GM23338 (cell line): ENCODE measurements at regions not wholly inside any gene's neighbourhood (a gene's known extent, or its start where the extent isn't known, plus 50 kb on each side); places are given as distances from the start of the nearest gene placed in this dataset.

Source experiments
- ATAC-seq: fragments of 200-7000 bp; cut with Tn5 transposase; 3 replicates; pipeline ENCODE4 v1.9.1; 2020
- DNase-seq: peaks from one replicate; pipeline ENCODE4 v3.0.0-alpha.2; 2015; ENCODE audit warnings: low spot score
- H2AFZ ChIP-seq: fragments of 200-600 bp; sonication (generic); 2 replicates; pipeline ENCODE4 v1.8.0; 2016; ENCODE audit warnings: antibody characterized with exemption, mild to moderate bottlenecking, moderate library complexity
- H3F3A ChIP-seq: fragments of 200-600 bp; sonication (generic); replicated peaks from 2 replicates; pipeline ENCODE4 v1.8.0; 2017; ENCODE audit warnings: antibody characterized with exemption, mixed run types, low read depth
- H3K27ac ChIP-seq: fragments of 200-600 bp; sonication (generic); 2 replicates; pipeline ENCODE4 v1.6.1; 2016; ENCODE audit warnings: low read depth
- H3K27me3 ChIP-seq: fragments of 200-600 bp; sonication (generic); 2 replicates; pipeline ENCODE4 v1.8.0; 2016; ENCODE audit warnings: mild to moderate bottlenecking, mixed run types, moderate library complexity; ENCODE audit not compliant: insufficient read depth
- H3K36me3 ChIP-seq: fragments of 200-600 bp; sonication (generic); 2 replicates; pipeline ENCODE4 v1.8.0; 2016; ENCODE audit warnings: mild to moderate bottlenecking; ENCODE audit not compliant: insufficient read depth
- H3K4me1 ChIP-seq: fragments of 200-600 bp; sonication (generic); 2 replicates; pipeline ENCODE4 v1.8.0; 2016; ENCODE audit warnings: mild to moderate bottlenecking, moderate library complexity; ENCODE audit not compliant: insufficient read depth
- H3K4me2 ChIP-seq: fragments of 200-600 bp; sonication (generic); 2 replicates; pipeline ENCODE4 v1.7.1; 2017; ENCODE audit warnings: mixed run types
- H3K4me3 ChIP-seq: fragments of 200-600 bp; sonication (generic); 2 replicates; pipeline ENCODE4 v1.6.1; 2016; ENCODE audit warnings: mixed run types
- H3K79me2 ChIP-seq: fragments of 200-600 bp; sonication (generic); replicated peaks from 2 replicates; pipeline ENCODE4 v1.8.0; 2017; ENCODE audit warnings: mild to moderate bottlenecking; ENCODE audit not compliant: insufficient read depth
- H3K9me2 ChIP-seq: fragments of 200-600 bp; sonication (generic); 2 replicates; pipeline ENCODE4 v1.8.0; 2017; ENCODE audit not compliant: insufficient read depth
- H4K20me1 ChIP-seq: fragments of 200-600 bp; sonication (generic); replicated peaks from 2 replicates; pipeline ENCODE4 v1.8.0; 2017; ENCODE audit warnings: mild to moderate bottlenecking; ENCODE audit not compliant: insufficient read depth
- H3K27ac Mint-ChIP-seq: 2 replicates; pipeline ENCODE4 v1.8.0; 2020; ENCODE audit warnings: inconsistent platforms, mild to moderate bottlenecking, moderate library complexity, mixed read lengths
- H3K27me3 Mint-ChIP-seq: 3 replicates; pipeline ENCODE4 v1.8.0; 2022; ENCODE audit warnings: low read depth, mild to moderate bottlenecking, moderate library complexity, mixed read lengths, inconsistent platforms; ENCODE audit not compliant: insufficient read depth, poor library complexity
- H3K36me3 Mint-ChIP-seq: 3 replicates; pipeline ENCODE4 v1.8.0; 2021; ENCODE audit warnings: low read depth, mild to moderate bottlenecking, inconsistent platforms, moderate library complexity, mixed read lengths
- H3K4me1 Mint-ChIP-seq: 3 replicates; pipeline ENCODE4 v1.8.0; 2020; ENCODE audit warnings: mild to moderate bottlenecking, inconsistent platforms, mixed read lengths
- H3K4me3 Mint-ChIP-seq: 3 replicates; pipeline ENCODE4 v1.8.0; 2021; ENCODE audit warnings: moderate library complexity, mild to moderate bottlenecking, inconsistent platforms, mixed read lengths
- H3K9me3 Mint-ChIP-seq: 3 replicates; pipeline ENCODE4 v1.8.0; 2020; ENCODE audit warnings: moderate library complexity, mild to moderate bottlenecking, inconsistent platforms, mixed read lengths
- CREB1 ChIP-seq: fragments of 250-450 bp; sonication (Bioruptor Pico); IDR thresholded peaks from 2 replicates; pipeline ENCODE4 v1.5.0; 2020; ENCODE audit warnings: low read depth, mild to moderate bottlenecking, moderate library complexity
- CTCF ChIP-seq, 2 experiments: fragments of 200-600 bp in 1 of 2; sonication (generic) in 1 of 2; conservative IDR thresholded peaks; 2 replicates each; pipeline versions ENCODE4 v1.5.1 to v1.6.1; 2016 to 2017; ENCODE audit warnings: antibody characterized with exemption in 2 of 2, low read depth in 2 of 2, mild to moderate bottlenecking in 2 of 2, moderate library complexity in 1 of 2
- ETS1 ChIP-seq: IDR thresholded peaks from 2 replicates; pipeline ENCODE4 v1.6.1; 2016; ENCODE audit warnings: antibody characterized with exemption
- EZH2phosphoT487 ChIP-seq: fragments of 200-600 bp; sonication (generic); IDR thresholded peaks from one replicate; pipeline ENCODE4 v1.8.1; 2018; ENCODE audit warnings: antibody characterized with exemption; ENCODE audit not compliant: unreplicated experiment
- JUNB ChIP-seq: IDR thresholded peaks from one replicate; pipeline ENCODE4 v1.6.1; 2016; ENCODE audit warnings: antibody characterized with exemption; ENCODE audit not compliant: unreplicated experiment
- NANOG ChIP-seq: IDR thresholded peaks from 2 replicates; pipeline ENCODE4 v1.6.1; 2016; ENCODE audit warnings: antibody characterized with exemption, borderline replicate concordance
- POLR2AphosphoS5 ChIP-seq: IDR thresholded peaks from 2 replicates; pipeline ENCODE4 v1.6.1; 2016; ENCODE audit warnings: antibody characterized with exemption, low read depth
- ZNF114 ChIP-seq: fragments of 250-450 bp; sonication (Bioruptor Pico); IDR thresholded peaks from 2 replicates; pipeline ENCODE4 v1.5.0; 2020; ENCODE audit warnings: mild to moderate bottlenecking, moderate library complexity
- ZNF331 ChIP-seq: fragments of 250-450 bp; sonication (Bioruptor Pico); IDR thresholded peaks from 2 replicates; pipeline ENCODE4 v1.5.0; 2020; ENCODE audit warnings: low read depth, mild to moderate bottlenecking, moderate library complexity
- TF ChIP-seq, protein P1 (sequence below): IDR thresholded peaks from one replicate; pipeline ENCODE4 v1.6.1; 2018; ENCODE audit warnings: antibody characterized with exemption; ENCODE audit not compliant: unreplicated experiment

DNA sequence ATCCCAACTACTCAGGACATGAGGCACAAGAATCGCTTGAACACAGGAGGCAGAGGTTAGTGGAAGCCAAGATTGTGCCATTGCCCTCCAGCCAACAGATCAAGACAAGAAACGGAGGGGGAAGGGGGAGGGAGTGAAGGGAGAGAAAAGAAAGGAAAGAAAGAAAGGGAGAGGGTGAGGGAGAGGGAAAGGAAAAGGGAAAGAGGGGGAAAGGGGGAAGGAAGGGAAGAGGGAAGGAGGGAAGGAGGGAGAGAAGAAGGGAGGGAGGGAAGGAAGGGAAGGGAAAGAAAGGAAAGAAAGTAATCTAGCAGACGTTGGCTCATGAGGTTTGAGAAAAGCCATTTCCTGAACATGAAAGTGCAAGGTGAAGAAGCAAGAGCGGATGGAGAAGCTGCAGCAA is 53.1 kb upstream of the SETMAR start (continued):
- no peak for TF ChIP-seq NANOG
- no peak for TF ChIP-seq CTCF (conservative IDR thresholded peaks at IDR 0.05; ENCODE audit: low read depth in 2 of 2)
- TF ChIP-seq EZH2phosphoT487, result no peak
- no peak for TF ChIP-seq ZNF114 (CRISPR knock-in tag)
- no peak for TF ChIP-seq ZNF331 (CRISPR knock-in tag)
- TF ChIP-seq, protein P1, sequence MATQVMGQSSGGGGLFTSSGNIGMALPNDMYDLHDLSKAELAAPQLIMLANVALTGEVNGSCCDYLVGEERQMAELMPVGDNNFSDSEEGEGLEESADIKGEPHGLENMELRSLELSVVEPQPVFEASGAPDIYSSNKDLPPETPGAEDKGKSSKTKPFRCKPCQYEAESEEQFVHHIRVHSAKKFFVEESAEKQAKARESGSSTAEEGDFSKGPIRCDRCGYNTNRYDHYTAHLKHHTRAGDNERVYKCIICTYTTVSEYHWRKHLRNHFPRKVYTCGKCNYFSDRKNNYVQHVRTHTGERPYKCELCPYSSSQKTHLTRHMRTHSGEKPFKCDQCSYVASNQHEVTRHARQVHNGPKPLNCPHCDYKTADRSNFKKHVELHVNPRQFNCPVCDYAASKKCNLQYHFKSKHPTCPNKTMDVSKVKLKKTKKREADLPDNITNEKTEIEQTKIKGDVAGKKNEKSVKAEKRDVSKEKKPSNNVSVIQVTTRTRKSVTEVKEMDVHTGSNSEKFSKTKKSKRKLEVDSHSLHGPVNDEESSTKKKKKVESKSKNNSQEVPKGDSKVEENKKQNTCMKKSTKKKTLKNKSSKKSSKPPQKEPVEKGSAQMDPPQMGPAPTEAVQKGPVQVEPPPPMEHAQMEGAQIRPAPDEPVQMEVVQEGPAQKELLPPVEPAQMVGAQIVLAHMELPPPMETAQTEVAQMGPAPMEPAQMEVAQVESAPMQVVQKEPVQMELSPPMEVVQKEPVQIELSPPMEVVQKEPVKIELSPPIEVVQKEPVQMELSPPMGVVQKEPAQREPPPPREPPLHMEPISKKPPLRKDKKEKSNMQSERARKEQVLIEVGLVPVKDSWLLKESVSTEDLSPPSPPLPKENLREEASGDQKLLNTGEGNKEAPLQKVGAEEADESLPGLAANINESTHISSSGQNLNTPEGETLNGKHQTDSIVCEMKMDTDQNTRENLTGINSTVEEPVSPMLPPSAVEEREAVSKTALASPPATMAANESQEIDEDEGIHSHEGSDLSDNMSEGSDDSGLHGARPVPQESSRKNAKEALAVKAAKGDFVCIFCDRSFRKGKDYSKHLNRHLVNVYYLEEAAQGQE, result no peak
- TF ChIP-seq JUNB, result no peak
- TF ChIP-seq ETS1, result no peak
- no peak for TF ChIP-seq POLR2AphosphoS5
- no peak for TF ChIP-seq CREB1 (CRISPR knock-in tag)

DNA sequence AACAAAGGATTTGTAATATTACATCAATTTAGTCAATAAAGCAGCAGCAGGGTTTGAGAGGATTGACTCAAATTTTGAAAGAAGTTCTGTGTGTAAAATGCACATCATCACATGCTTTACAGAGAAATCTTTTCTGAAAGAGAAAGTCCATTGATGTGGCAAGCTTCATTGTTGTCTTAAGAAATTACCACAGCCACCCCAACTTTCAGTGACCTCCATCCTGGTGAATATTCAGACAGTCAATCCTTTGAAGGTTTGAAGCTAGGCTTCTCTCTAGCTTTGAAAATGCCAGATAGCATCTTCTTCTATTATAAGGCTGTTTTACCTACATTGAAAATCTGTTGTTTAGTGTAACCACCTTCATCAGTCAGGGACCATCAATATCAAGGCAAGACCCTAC is 51.8 kb upstream of the SETMAR start:
- H3K4me3 ChIP-seq, result no peak overlapping the region
- no peaks in the 10 kb centered on the region for H3K27me3 ChIP-seq
- peaks cover 42% of the 10 kb centered on the region for H3K9me3 Mint-ChIP-seq
- H3F3A ChIP-seq, result no peaks in the 10 kb centered on the region
- H3K36me3 Mint-ChIP-seq, result peaks cover 6% of the 10 kb centered on the region
- DNase-seq (no peak), ATAC-seq (no peak)
- H3K4me1 Mint-ChIP-seq, result no peaks in the 10 kb centered on the region; the same call in 1 of the 3 replicates
- H3K4me1 ChIP-seq, result peaks cover 3% of the 10 kb centered on the region
- no peak overlapping the region for H3K4me2 ChIP-seq
- no peak overlapping the region for H2AFZ ChIP-seq
- peaks cover 12% of the 10 kb centered on the region; the same call in 1 of the 2 replicates for H3K9me2 ChIP-seq
- H3K27me3 Mint-ChIP-seq, result peaks cover 5% of the 10 kb centered on the region
- no peaks in the 10 kb centered on the region for H3K79me2 ChIP-seq
- no peak overlapping the region for H3K4me3 Mint-ChIP-seq
- H4K20me1 ChIP-seq, result no peaks in the 10 kb centered on the region
- no peak overlapping the region for H3K27ac Mint-ChIP-seq
- no peak overlapping the region for H3K27ac ChIP-seq
- H3K36me3 ChIP-seq, result no peaks in the 10 kb centered on the region
- no peak for TF ChIP-seq POLR2AphosphoS5
- TF ChIP-seq CTCF (conservative IDR thresholded peaks at IDR 0.05; ENCODE audit: low read depth in 2 of 2), result no peak
- TF ChIP-seq CREB1 (CRISPR knock-in tag), result no peak
- no peak for TF ChIP-seq ZNF331 (CRISPR knock-in tag)
- no peak for TF ChIP-seq ZNF114 (CRISPR knock-in tag)
- TF ChIP-seq NANOG, result no peak
- TF ChIP-seq JUNB, result no peak
- no peak for TF ChIP-seq ETS1
- no peak for TF ChIP-seq EZH2phosphoT487
